ENCODE measurements at regions not wholly inside any gene's neighbourhood (a gene's known extent, or its start where the extent isn't known, plus 50 kb on each side); places are given as distances from the start of the nearest gene placed in this dataset.

DNA sequence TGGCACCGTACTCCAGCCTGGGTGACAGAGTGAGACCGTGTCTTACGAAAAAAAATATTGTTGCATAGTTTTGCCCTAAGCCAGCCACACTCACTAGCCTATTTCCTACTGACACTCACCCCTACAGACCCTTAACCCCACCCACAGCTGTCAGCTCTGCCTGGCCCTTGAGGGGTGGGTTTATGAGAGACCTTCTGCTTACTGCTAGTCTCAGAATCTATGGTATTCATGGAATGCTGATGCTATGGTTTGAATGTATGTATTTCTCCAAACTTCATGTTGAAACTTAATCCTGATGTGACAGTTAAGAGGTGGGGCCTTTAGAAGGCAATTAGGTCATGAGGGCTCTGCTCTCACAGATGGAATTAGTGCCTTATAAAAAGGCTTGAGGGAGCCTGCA lies 79.2 kb upstream of the LRCH1 start:
- no peak for TF ChIP-seq ZNF585B (tag by site-specific recombination; IDR thresholded peaks at IDR 0.05)
- TF ChIP-seq, protein P1, sequence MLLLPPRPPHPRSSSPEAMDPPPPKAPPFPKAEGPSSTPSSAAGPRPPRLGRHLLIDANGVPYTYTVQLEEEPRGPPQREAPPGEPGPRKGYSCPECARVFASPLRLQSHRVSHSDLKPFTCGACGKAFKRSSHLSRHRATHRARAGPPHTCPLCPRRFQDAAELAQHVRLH (tag by site-specific recombination; IDR thresholded peaks at IDR 0.05): no peak
- TF ChIP-seq, protein P2, sequence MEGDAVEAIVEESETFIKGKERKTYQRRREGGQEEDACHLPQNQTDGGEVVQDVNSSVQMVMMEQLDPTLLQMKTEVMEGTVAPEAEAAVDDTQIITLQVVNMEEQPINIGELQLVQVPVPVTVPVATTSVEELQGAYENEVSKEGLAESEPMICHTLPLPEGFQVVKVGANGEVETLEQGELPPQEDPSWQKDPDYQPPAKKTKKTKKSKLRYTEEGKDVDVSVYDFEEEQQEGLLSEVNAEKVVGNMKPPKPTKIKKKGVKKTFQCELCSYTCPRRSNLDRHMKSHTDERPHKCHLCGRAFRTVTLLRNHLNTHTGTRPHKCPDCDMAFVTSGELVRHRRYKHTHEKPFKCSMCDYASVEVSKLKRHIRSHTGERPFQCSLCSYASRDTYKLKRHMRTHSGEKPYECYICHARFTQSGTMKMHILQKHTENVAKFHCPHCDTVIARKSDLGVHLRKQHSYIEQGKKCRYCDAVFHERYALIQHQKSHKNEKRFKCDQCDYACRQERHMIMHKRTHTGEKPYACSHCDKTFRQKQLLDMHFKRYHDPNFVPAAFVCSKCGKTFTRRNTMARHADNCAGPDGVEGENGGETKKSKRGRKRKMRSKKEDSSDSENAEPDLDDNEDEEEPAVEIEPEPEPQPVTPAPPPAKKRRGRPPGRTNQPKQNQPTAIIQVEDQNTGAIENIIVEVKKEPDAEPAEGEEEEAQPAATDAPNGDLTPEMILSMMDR (tag by site-specific recombination; IDR thresholded peaks at IDR 0.05): no peak
